NCI-H460 (cell line): ENCODE measurements at regions not wholly inside any gene's neighbourhood (a gene's known extent, or its start where the extent isn't known, plus 50 kb on each side); places are given as distances from the start of the nearest gene placed in this dataset.

ENCODE experiments used
- DNase-seq: peaks from one replicate; pipeline ENCODE4 v3.0.0-alpha.2; 2016; ENCODE audit warnings: low read depth; ENCODE audit errors: extremely low read depth

DNA sequence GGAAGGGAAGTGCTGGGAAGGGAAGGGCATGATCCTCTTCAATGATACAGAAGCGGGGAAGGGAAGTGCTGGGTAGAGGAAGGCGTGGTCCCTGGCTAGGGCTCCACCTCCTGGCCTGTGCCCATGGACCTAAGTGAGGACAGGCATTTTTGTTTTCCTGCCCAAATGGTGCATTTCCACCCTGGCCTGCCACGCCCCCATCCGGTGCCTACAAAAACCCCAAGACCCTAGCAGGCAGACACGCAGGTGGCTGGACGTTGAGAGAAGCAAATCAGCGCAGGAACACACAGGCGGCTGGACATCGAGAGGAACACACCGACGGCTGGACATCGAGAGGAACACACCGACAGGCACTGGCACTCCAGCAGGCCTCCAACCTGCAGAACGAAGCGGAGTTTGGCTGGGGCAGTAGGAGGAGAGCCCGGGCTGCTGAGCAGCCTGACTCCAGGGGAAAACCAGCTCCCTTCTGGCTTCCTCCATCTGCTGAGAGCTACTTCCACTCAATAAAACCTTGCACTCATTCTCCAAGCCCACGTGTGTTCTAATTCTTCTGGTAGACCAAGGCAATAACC, 628.3 kb downstream of the BUD13 start:
- no peak for DNase-seq

DNA sequence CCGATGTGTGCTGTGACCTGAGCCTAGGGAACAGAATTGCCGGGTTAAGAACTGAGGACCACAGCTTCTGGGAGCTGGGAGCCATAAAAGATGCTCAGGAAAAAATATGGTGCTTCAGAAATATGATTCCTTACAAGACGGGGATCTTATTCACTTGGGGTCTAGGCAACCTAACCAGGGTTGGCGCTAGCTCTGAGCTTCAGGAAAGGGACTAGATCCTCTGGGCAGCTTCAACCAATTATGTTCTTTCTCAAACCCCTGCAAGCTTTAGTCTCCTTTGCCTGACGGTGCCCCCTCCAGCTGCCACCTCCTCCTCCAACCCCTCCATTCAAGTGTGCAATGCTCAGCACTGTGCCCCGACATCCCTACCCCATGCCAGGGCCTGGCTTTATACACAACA, 634.1 kb upstream of the CADM1 start:
- no peak for DNase-seq

- no peak for DNase-seq
Measured at GRCh38 chr11:116137753-116138152, 633.5 kb upstream of the CADM1 start.

DNA sequence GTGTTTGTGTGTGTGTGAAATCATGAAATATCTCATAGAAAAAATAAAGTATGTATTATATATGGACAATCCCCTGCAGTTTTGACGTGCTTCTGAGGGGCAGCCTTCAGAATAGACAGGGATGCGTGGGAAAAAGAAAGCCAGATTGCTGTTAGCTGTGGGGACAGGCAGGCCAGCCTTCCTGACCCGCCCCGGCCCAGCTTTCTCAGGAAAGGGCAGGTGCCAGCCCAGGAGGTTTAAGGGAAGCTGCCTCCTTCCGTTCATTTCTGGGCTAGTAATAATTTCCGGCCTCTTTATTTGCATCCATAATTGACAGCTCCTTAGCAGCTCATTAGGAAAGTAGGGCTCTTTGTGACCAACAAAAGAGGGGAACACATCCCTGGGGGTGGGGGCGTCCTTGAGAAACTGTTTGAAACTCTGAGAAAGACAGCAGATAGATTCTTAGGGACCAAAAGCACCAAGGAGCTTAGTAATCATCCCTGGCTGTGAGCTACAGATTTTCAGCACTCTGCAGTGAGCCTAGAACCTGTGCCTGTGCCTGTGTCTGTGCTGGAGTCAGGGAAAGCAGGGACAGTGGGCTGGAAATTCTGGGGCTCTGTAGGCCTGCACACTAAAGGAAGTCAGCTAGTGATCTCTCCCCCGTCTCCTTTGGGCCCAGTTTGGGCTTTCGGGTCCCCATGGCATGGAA, 632.9 kb upstream of the CADM1 start:
- no peak for DNase-seq

DNA sequence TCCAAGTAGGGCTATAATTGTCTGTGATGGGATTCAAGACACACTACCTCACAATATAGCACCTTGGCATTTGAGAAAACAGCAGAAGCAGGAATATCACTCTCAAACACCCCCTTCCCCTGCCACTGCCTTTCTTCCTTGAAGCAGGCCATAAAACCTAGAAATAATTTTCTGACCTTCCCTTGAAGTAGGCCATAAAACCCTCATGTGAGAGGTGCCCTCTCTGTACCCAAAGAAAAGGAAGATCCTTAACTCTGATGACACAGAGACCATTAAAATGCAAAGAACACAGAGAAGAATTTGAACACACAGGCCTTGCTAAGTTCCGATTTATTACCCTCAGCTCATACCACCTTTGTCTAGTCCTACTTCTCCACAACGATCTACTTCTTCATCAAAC, 631.7 kb upstream of the CADM1 start:
- no peak for DNase-seq

DNA sequence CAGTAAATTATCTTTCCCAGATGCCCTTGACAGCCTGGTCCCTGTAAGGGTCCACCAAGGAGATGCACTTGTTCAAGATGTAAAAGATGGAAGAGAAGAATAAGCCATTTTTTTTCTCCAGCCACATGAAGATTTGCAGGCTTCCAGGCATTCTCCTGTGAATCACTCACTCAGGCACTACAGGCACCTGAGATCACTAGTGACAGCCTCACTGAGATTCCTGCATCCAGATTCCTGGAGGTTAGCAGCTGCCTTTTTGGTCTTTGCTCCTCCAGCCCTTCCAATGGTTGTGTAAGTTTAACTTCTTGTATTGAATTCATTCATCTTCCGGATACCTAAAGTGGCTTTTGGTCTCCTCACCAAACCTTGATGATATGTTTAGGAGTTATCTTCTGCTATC, 630.2 kb upstream of the CADM1 start:
- no peak for DNase-seq

GRCh38 chr11:116132273-116132978, 628.2 kb upstream of the CADM1 start:
- DNase-seq = no peak

- DNase-seq = no peak
Measured at GRCh38 chr11:116130122-116130521, 625.9 kb upstream of the CADM1 start.

GRCh38 chr11:116129456-116129855, 625.2 kb upstream of the CADM1 start:
- no peak for DNase-seq

DNA sequence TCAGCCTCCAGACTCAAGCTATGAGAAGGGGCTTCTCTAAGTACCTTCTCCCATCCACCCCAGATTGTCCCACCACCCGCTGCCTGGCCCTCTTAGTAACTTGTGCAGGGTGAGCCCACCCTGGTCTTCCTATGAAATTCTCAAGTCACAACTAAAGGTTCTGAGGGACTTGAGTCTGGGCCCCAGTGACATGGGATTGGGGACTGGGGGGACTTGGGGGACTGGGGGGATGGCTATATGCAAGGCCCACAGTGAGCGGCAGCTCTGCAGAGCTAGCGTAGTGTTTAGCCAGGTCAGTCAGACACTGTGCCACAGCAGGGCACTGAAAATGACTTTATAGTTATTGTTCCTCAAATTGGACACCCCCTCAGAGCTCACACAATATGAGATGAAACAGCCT, 622.3 kb upstream of the CADM1 start:
- no peak for DNase-seq

GRCh38 chr11:116124922-116125714, 620.9 kb upstream of the CADM1 start:
- no peak for DNase-seq

DNA sequence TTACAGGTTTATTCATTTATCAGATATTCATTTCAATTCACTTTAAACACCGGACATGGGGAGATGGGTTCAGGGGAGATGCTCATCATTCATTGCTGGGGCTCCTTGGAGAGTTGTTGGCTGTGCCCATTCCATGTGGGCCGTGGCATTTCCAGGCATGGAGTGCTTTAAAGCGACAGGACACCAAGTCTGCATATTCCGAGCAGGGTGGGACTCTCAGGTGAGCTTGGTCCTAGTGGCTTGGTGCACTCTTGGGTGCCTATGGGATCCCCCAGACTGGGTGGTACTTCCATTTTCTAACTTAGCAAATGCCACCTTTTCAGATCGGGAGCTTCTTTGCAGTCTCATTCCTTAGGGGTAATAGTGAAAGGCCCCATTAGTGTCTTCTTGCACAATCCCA, 619.5 kb upstream of the CADM1 start:
- DNase-seq = no peak

- no peak for DNase-seq
Measured at GRCh38 chr11:116122697-116123472, 618.7 kb upstream of the CADM1 start.

GRCh38 chr11:116119158-116119557, 614.9 kb upstream of the CADM1 start:
- no peak for DNase-seq

DNA sequence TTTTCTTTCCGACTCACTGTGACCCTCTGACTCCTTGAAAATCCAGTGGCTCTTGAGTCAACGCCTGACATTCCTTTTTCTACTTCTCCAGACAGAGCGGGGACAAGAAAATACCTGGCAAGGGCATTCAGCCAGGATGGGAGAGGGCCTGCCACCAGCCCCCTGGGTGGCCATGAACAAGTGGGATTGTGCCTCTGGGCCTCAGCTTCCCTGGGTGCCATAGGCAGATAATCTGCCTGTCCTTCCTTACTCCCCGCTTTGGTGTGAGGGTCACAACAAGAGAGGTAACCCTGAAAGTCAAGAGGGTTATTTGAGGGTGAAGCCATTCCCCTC, 613.9 kb upstream of the CADM1 start:
- no peak for DNase-seq

DNA sequence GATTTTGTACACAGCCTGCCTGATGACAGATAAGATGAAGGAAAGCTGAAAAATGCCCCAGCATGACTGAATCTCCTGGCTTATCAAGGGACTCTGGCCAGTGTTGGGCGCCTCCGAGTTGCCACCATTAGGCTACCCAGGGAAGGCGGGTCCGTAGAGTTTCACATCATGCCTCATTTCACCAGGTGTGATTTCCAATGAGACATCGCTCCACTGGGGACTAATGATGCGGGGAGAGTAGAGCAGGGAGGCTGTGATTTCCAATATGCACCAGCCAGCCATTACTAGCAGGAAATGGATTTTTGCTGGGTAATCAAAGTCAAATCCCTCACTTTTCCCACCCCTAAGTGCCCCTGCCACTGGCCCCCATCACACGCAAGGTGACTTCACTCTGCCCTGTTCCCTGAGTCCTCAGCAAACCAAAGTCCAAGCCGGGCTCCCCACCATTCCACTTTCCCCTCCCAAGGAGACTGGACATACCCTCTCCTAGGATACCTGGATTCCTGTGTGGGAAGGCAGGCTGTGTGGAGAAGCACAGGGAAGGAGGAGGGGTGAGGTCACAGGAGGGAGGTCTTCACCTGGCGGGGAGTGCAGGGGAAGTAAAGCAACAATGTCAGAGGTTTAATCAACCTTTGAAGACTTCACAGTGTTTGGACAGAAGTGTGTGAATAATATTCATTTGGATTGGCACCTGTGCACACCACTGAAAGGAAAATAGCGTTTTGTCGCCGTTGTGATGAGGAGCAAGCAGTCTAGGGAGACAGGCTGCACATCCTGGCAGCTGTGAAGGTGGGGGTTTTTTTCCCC, 613.3 kb upstream of the CADM1 start:
- no peak for DNase-seq

GRCh38 chr11:116115801-116116200, 611.6 kb upstream of the CADM1 start:
- no peak for DNase-seq

DNA sequence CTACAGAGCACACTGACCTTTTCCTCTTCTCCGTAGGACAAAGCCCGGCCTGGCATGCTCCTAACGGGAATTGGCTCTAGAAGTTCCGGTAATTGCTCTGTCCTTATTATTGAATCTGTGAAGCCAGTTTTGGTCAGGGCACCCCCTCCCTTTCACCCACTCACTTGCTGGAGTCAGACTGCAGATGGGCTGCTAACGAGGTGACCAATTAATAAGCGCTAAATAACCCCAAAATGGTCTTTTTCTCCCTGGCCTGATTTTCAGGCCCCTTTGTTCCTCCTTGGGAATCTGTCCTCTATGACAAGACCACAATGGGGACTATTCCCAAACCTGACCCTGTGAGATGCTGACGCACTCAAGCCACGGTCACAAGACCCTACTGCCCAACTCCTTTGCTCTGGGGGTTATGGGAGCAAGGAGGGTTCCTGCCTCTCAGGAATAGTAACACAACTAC, 610.0 kb upstream of the CADM1 start:
- DNase-seq = no peak

GRCh38 chr11:116112087-116112935, 608.1 kb upstream of the CADM1 start:
- no peak for DNase-seq
